ENCODE measurements at regions not wholly inside any gene's neighbourhood (a gene's known extent, or its start where the extent isn't known, plus 50 kb on each side); places are given as distances from the start of the nearest gene placed in this dataset.

- TF ChIP-seq POLR2AphosphoS5 (IDR thresholded peaks at IDR 0.05; ENCODE audit: low read depth, low read length) (no peak), NRF1 (IDR thresholded peaks at IDR 0.05; ENCODE audit: low read depth, low read length) (no peak), SIN3A (IDR thresholded peaks at IDR 0.05; ENCODE audit: borderline replicate concordance, low read depth, low read length) (no peak), CTCF (IDR thresholded peaks at IDR 0.05) (no peak), TCF12 (IDR thresholded peaks at IDR 0.05) (no peak), EZH2phosphoT487 (IDR thresholded peaks at IDR 0.05; ENCODE audit: borderline replicate concordance, low read depth) (no peak), YY1 (IDR thresholded peaks at IDR 0.05; ENCODE audit: low read depth) (no peak), GABPA (IDR thresholded peaks at IDR 0.05; ENCODE audit: low read depth) (no peak), RCOR1 (IDR thresholded peaks at IDR 0.05; ENCODE audit: low read length) (no peak), USF2 (IDR thresholded peaks at IDR 0.05; ENCODE audit: borderline replicate concordance, low read depth, low read length) (no peak), EP300 (IDR thresholded peaks at IDR 0.05; ENCODE audit: borderline replicate concordance in 1 of 2, low read depth in 1 of 2, low read length in 1 of 2) (no peak), RXRA (IDR thresholded peaks at IDR 0.05; ENCODE audit: borderline replicate concordance, low read depth) (no peak)
These were observed 269.1 kb upstream of the ACTBL2 start for GRCh38 chr5:57751710-57752109.
